Activated naive CD8-positive, alpha-beta T cell (primary cell): ENCODE measurements at regions not wholly inside any gene's neighbourhood (a gene's known extent, or its start where the extent isn't known, plus 50 kb on each side); places are given as distances from the start of the nearest gene placed in this dataset.

Experiments used
- H3K27ac Mint-ChIP-seq: one replicate; pipeline ENCODE4 v1.8.0; 2021; ENCODE audit warnings: mixed read lengths
- H3K27me3 Mint-ChIP-seq: one replicate; pipeline ENCODE4 v1.8.0; 2021; ENCODE audit warnings: mixed read lengths
- H3K36me3 Mint-ChIP-seq: one replicate; pipeline ENCODE4 v1.8.0; 2021; ENCODE audit warnings: mixed read lengths
- H3K4me1 Mint-ChIP-seq: one replicate; pipeline ENCODE4 v1.8.0; 2021; ENCODE audit warnings: low read depth, mixed read lengths
- H3K4me3 Mint-ChIP-seq: one replicate; pipeline ENCODE4 v1.8.0; 2021; ENCODE audit warnings: mild to moderate bottlenecking, mixed read lengths
- H3K9me3 Mint-ChIP-seq: one replicate; pipeline ENCODE4 v1.8.0; 2021; ENCODE audit warnings: low read depth, mixed read lengths

GRCh38 chr4:41437111-41437536 is 100.8 kb upstream of the LIMCH1 start:
- Mint-ChIP-seq H3K9me3 (no peaks in the 10 kb centered on the region), H3K36me3 (no peaks in the 10 kb centered on the region), H3K4me3 (no peak overlapping the region), H3K27ac (no peak overlapping the region), H3K27me3 (peaks cover 3% of the 10 kb centered on the region), H3K4me1 (no peaks in the 10 kb centered on the region)

GRCh38 chr4:41438931-41439297 is 99.0 kb upstream of the LIMCH1 start:
- no peak overlapping the region for H3K27ac Mint-ChIP-seq
- no peaks in the 10 kb centered on the region for H3K9me3 Mint-ChIP-seq
- no peak overlapping the region for H3K4me3 Mint-ChIP-seq
- peaks cover 3% of the 10 kb centered on the region for H3K27me3 Mint-ChIP-seq
- no peaks in the 10 kb centered on the region for H3K4me1 Mint-ChIP-seq
- H3K36me3 Mint-ChIP-seq = no peaks in the 10 kb centered on the region

GRCh38 chr4:41442810-41443209 is 95.1 kb upstream of the LIMCH1 start:
- no peaks in the 10 kb centered on the region for H3K36me3 Mint-ChIP-seq
- no peak overlapping the region for H3K4me3 Mint-ChIP-seq
- no peaks in the 10 kb centered on the region for H3K4me1 Mint-ChIP-seq
- peaks cover 5% of the 10 kb centered on the region for H3K27me3 Mint-ChIP-seq
- no peaks in the 10 kb centered on the region for H3K9me3 Mint-ChIP-seq
- no peak overlapping the region for H3K27ac Mint-ChIP-seq

- H3K4me3 Mint-ChIP-seq = no peak overlapping the region
- H3K36me3 Mint-ChIP-seq = no peaks in the 10 kb centered on the region
- no peaks in the 10 kb centered on the region for H3K9me3 Mint-ChIP-seq
- H3K4me1 Mint-ChIP-seq = no peaks in the 10 kb centered on the region
- H3K27me3 Mint-ChIP-seq = peaks cover 5% of the 10 kb centered on the region
- H3K27ac Mint-ChIP-seq = no peak overlapping the region
Observed at GRCh38 chr4:41443340-41444079, 94.4 kb upstream of the LIMCH1 start.

- no peaks in the 10 kb centered on the region for H3K36me3 Mint-ChIP-seq
- H3K27ac Mint-ChIP-seq = no peak overlapping the region
- H3K9me3 Mint-ChIP-seq = no peaks in the 10 kb centered on the region
- peaks cover 2% of the 10 kb centered on the region for H3K27me3 Mint-ChIP-seq
- H3K4me3 Mint-ChIP-seq = no peak overlapping the region
- H3K4me1 Mint-ChIP-seq = no peaks in the 10 kb centered on the region
Observed at GRCh38 chr4:41446391-41446790, 91.6 kb upstream of the LIMCH1 start.

GRCh38 chr4:41446981-41447725 is 90.8 kb upstream of the LIMCH1 start:
- peaks cover 2% of the 10 kb centered on the region for H3K27me3 Mint-ChIP-seq
- no peaks in the 10 kb centered on the region for H3K9me3 Mint-ChIP-seq
- H3K36me3 Mint-ChIP-seq = no peaks in the 10 kb centered on the region
- H3K4me1 Mint-ChIP-seq = no peaks in the 10 kb centered on the region
- H3K4me3 Mint-ChIP-seq = no peak overlapping the region
- no peak overlapping the region for H3K27ac Mint-ChIP-seq

- H3K27ac Mint-ChIP-seq = no peak overlapping the region
- H3K36me3 Mint-ChIP-seq = no peaks in the 10 kb centered on the region
- H3K4me1 Mint-ChIP-seq = no peaks in the 10 kb centered on the region
- peaks cover 2% of the 10 kb centered on the region for H3K27me3 Mint-ChIP-seq
- no peaks in the 10 kb centered on the region for H3K9me3 Mint-ChIP-seq
- H3K4me3 Mint-ChIP-seq = no peak overlapping the region
Observed at GRCh38 chr4:41448934-41449333, 89.0 kb upstream of the LIMCH1 start.

GRCh38 chr4:41451961-41452360 is 86.0 kb upstream of the LIMCH1 start:
- no peaks in the 10 kb centered on the region for H3K9me3 Mint-ChIP-seq
- no peak overlapping the region for H3K4me3 Mint-ChIP-seq
- H3K27me3 Mint-ChIP-seq = no peaks in the 10 kb centered on the region
- H3K27ac Mint-ChIP-seq = no peak overlapping the region
- H3K36me3 Mint-ChIP-seq = no peaks in the 10 kb centered on the region
- H3K4me1 Mint-ChIP-seq = no peaks in the 10 kb centered on the region

GRCh38 chr4:41452484-41453225 is 85.3 kb upstream of the LIMCH1 start:
- Mint-ChIP-seq H3K4me3 (no peak overlapping the region), H3K4me1 (no peaks in the 10 kb centered on the region), H3K9me3 (no peaks in the 10 kb centered on the region), H3K27me3 (no peaks in the 10 kb centered on the region), H3K36me3 (no peaks in the 10 kb centered on the region), H3K27ac (no peak overlapping the region)

- Mint-ChIP-seq H3K27ac (no peak overlapping the region), H3K9me3 (no peaks in the 10 kb centered on the region), H3K27me3 (peaks cover 2% of the 10 kb centered on the region), H3K36me3 (no peaks in the 10 kb centered on the region), H3K4me1 (no peaks in the 10 kb centered on the region), H3K4me3 (no peak overlapping the region)
Observed at GRCh38 chr4:41454423-41454822, 83.5 kb upstream of the LIMCH1 start.

- H3K27ac Mint-ChIP-seq = no peak overlapping the region
- peaks cover 2% of the 10 kb centered on the region for H3K27me3 Mint-ChIP-seq
- no peaks in the 10 kb centered on the region for H3K9me3 Mint-ChIP-seq
- H3K4me1 Mint-ChIP-seq = no peaks in the 10 kb centered on the region
- H3K4me3 Mint-ChIP-seq = no peak overlapping the region
- no peaks in the 10 kb centered on the region for H3K36me3 Mint-ChIP-seq
Observed at GRCh38 chr4:41455206-41455605, 82.8 kb upstream of the LIMCH1 start.

GRCh38 chr4:41456559-41457101 is 81.3 kb upstream of the LIMCH1 start:
- Mint-ChIP-seq H3K4me3 (no peak overlapping the region), H3K9me3 (no peaks in the 10 kb centered on the region), H3K27me3 (peaks cover 2% of the 10 kb centered on the region), H3K36me3 (no peaks in the 10 kb centered on the region), H3K27ac (no peak overlapping the region), H3K4me1 (no peaks in the 10 kb centered on the region)

GRCh38 chr4:41458689-41459088 is 79.3 kb upstream of the LIMCH1 start:
- H3K27ac Mint-ChIP-seq = no peak overlapping the region
- H3K4me1 Mint-ChIP-seq = no peaks in the 10 kb centered on the region
- no peak overlapping the region for H3K4me3 Mint-ChIP-seq
- no peaks in the 10 kb centered on the region for H3K36me3 Mint-ChIP-seq
- peaks cover 2% of the 10 kb centered on the region for H3K27me3 Mint-ChIP-seq
- no peaks in the 10 kb centered on the region for H3K9me3 Mint-ChIP-seq

GRCh38 chr4:41460641-41461040 is 77.3 kb upstream of the LIMCH1 start:
- H3K27me3 Mint-ChIP-seq = peaks cover 2% of the 10 kb centered on the region
- H3K27ac Mint-ChIP-seq = no peak overlapping the region
- H3K36me3 Mint-ChIP-seq = no peaks in the 10 kb centered on the region

GRCh38 chr4:41461780-41462307 is 76.1 kb upstream of the LIMCH1 start:
- Mint-ChIP-seq H3K27me3 (peaks cover 3% of the 10 kb centered on the region), H3K4me1 (no peaks in the 10 kb centered on the region), H3K36me3 (no peaks in the 10 kb centered on the region), H3K9me3 (no peaks in the 10 kb centered on the region), H3K4me3 (no peak overlapping the region), H3K27ac (no peak overlapping the region)

More at GRCh38 chr4:41460641-41461040, 77.3 kb upstream of the LIMCH1 start:
- H3K4me3 Mint-ChIP-seq = no peak overlapping the region
- H3K9me3 Mint-ChIP-seq = no peaks in the 10 kb centered on the region
- H3K4me1 Mint-ChIP-seq = no peaks in the 10 kb centered on the region
